Heart right ventricle (tissue), 16 donors: ENCODE measurements at regions not wholly inside any gene's neighbourhood (a gene's known extent, or its start where the extent isn't known, plus 50 kb on each side); places are given as distances from the start of the nearest gene placed in this dataset.

Experiments used
- ATAC-seq, 8 donors: fragments of 200-7000 bp; cut with Tn5 transposase; one replicate each; pipeline ENCODE4 v1.9.1; 2020; ENCODE audit warnings: mild to moderate bottlenecking in 8 of 8, moderate library complexity in 8 of 8, moderate number of reproducible peaks in 1 of 8
- DNase-seq, 2 donors: peaks; one replicate each; pipeline ENCODE4 v3.0.0-alpha.2; 2020
- H3K27ac ChIP-seq, 10 donors: fragments of 200-600 bp; sonication (generic) in 2 of 10; one replicate each; pipeline versions ENCODE4 v1.5.0 to v1.8.0; 2020 to 2022; ENCODE audit warnings: mild to moderate bottlenecking in 3 of 10
- H3K27me3 ChIP-seq, 7 donors: fragments of 200-600 bp; one replicate each; pipeline ENCODE4 v1.8.0; 2021 to 2022; ENCODE audit warnings: mild to moderate bottlenecking in 2 of 7
- H3K36me3 ChIP-seq, 9 donors: fragments of 200-600 bp; sonication (generic) in 1 of 9; one replicate each; pipeline versions ENCODE4 v1.5.0 to v1.8.0; 2020 to 2022; ENCODE audit warnings: mild to moderate bottlenecking in 2 of 9
- H3K4me1 ChIP-seq, 9 donors: fragments of 200-600 bp; sonication (generic) in 1 of 9; one replicate each; pipeline versions ENCODE4 v1.5.0 to v1.8.0; 2020 to 2022; ENCODE audit warnings: mild to moderate bottlenecking in 4 of 9
- H3K4me3 ChIP-seq, 10 donors: fragments of 200-600 bp; sonication (generic) in 2 of 10; one replicate each; pipeline versions ENCODE4 v1.5.0 to v1.8.0; 2020 to 2022; ENCODE audit warnings: mild to moderate bottlenecking in 7 of 10, moderate library complexity in 2 of 10
- H3K9me3 ChIP-seq, 11 donors: fragments of 200-600 bp in 10 of 11; sonication (generic) in 2 of 11; one replicate each; pipeline versions ENCODE4 v1.5.0 to v1.8.0; 2013 to 2022; ENCODE audit warnings: mild to moderate bottlenecking in 2 of 11, control low read depth in 1 of 11, moderate library complexity in 1 of 11
- WGBS, 2 donors: extraction: QIAGEN DNeasy Blood & Tissue Kit; methylation state at CpG; one replicate each; pipeline ENCODE4 v1.1.7; 2013; ENCODE audit warnings: inconsistent platforms in 1 of 2; 5-methylcytosine and 5-hydroxymethylcytosine counted together
- intact Hi-C, 10 donors: fragments of 100-400 bp; cut with DNase I; formaldehyde crosslinking; loops; one replicate each; pipeline versions ENCODE4 v1.11.1 to v1.14.2; 2022
- TF ChIP-seq, protein P1 (sequence below), 9 donors: fragments of 200-600 bp; sonication (generic) in 2 of 9; IDR thresholded peaks; one replicate each; pipeline versions ENCODE4 v1.5.0 to v1.8.0; 2021 to 2022; ENCODE audit warnings: antibody characterized with exemption in 9 of 9, mild to moderate bottlenecking in 5 of 9, moderate library complexity in 1 of 9
- donor health status: Arrhythmogenic right ventricular cardiomyopathy.
- donor health status: ischemic (EF 13 %, LVEDD 7.1; RV severe dilation, severe dysfunction).
- donor health status: healthy with polysubstance abuse.
- donor health status: DM: no; HTN: yes; CAD: no.
- donor health status: DM: no; HTN: no; CAD: no.
- donor health status: ischemic (EF 25% LVEDD 6.9; RV normal size, moderate dysfunction).
- donor health status: ischemic (EF 25% LVEDD 5.7; RV mildly dilated, moderate dysfunction).
- donor health status: healthy.
- donor health status: DM: yes; HTN: yes; CAD: no.
- donor health status: Ischemic cardiomyopathy.
- donor health status: ischemic (EF 35%, LVEDD 5.7; RV mildly dilated, moderate dysfunction).
- donor health status: nonischemic (EF 11% LVEDD 7.7; RV severe dilation, severe dysfunction).
- donor health status: DM: yes; HTN: yes; CAD: no.
- donor health status: PGD.
- donor health status: ischemic (EF 29% LVEDD 5.4; RV normal size, mild dysfunction).
- donor health status: nonischemic (EF 23%, LVEDD 6.1; RV moderate dilation, normal function).

DNA sequence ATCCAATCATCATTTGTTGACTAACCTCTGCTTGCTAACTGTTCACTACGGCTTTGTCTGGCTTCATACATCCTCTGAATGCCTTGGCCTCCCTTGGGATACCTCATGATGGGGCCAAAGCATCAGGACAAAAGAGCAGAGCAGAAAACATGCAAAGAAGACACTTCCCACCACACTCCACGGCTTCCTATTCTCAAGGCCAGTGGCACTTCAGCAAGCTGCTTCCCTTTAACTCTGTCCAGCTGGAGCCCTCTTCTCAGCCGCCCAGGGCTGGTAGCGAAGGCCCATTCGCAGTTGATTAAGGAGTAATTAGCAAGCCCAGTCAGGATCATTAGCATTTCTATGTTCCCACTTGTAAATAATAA, 224.3 kb upstream of the FGGY start:
- Histone ChIP-seq H3K4me3 (no peak overlapping the region), H3K4me1 (peaks cover 0 to 26% (median 10%) of the 10 kb centered on the region in 9 donors), H3K36me3 (no peaks in the 10 kb centered on the region), H3K9me3 (no peaks in the 10 kb centered on the region), H3K27ac (peak overlapping the region in 1 of 10 donors; percentile 71), H3K27me3 (no peaks in the 10 kb centered on the region)
- TF ChIP-seq, protein P1, sequence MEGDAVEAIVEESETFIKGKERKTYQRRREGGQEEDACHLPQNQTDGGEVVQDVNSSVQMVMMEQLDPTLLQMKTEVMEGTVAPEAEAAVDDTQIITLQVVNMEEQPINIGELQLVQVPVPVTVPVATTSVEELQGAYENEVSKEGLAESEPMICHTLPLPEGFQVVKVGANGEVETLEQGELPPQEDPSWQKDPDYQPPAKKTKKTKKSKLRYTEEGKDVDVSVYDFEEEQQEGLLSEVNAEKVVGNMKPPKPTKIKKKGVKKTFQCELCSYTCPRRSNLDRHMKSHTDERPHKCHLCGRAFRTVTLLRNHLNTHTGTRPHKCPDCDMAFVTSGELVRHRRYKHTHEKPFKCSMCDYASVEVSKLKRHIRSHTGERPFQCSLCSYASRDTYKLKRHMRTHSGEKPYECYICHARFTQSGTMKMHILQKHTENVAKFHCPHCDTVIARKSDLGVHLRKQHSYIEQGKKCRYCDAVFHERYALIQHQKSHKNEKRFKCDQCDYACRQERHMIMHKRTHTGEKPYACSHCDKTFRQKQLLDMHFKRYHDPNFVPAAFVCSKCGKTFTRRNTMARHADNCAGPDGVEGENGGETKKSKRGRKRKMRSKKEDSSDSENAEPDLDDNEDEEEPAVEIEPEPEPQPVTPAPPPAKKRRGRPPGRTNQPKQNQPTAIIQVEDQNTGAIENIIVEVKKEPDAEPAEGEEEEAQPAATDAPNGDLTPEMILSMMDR (IDR thresholded peaks at IDR 0.05): peak in 1 of 9 donors; percentile 6
- ATAC-seq: peak in 5 of 8 donors; percentile 24 to 52 (median 43)
- 68 to 77% methylated on average over 5 of the region's 5 CpGs for WGBS, 2 donors
- no peak for DNase-seq
- intact Hi-C loops: loop anchor here in 1 of 10 donors (10.0 kb wide), 2 partner anchors 222 to 288 kb away; partner anchors contain the start of genes FGGY and JUN

DNA sequence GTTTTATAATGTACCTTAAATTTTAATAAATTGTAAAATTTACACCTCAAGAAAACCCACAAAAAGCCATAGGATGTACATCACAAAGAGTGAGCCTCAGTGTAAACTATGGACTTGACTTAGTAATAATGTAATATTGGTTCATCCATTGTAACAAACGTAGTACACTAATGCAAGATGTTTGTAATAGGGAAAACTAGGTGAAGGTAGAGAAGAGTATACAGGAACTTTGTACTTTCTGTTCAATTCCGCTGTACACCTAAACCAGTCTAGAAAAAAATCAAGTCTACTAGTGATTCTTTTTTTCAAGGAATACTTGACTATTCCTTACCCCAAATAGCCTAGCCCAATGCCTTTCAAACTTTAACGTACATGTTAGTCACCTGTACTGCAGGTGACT, 222.3 kb upstream of the FGGY start:
- Histone ChIP-seq H3K27me3 (no peaks in the 10 kb centered on the region), H3K4me1 (peaks cover 0 to 33% (median 10%) of the 10 kb centered on the region in 9 donors), H3K27ac (no peak overlapping the region), H3K36me3 (no peaks in the 10 kb centered on the region), H3K9me3 (no peaks in the 10 kb centered on the region), H3K4me3 (no peak overlapping the region)
- DNase-seq: no peak
- 64 to 94% methylated on average over 3 of the region's 3 CpGs for WGBS, 2 donors
- no peak for ATAC-seq
- TF ChIP-seq, protein P1 (IDR thresholded peaks at IDR 0.05): no peak
- intact Hi-C loops: loop anchor here in 1 of 10 donors (10.0 kb wide), 2 partner anchors 220 to 290 kb away; partner anchors contain the start of genes FGGY and JUN

DNA sequence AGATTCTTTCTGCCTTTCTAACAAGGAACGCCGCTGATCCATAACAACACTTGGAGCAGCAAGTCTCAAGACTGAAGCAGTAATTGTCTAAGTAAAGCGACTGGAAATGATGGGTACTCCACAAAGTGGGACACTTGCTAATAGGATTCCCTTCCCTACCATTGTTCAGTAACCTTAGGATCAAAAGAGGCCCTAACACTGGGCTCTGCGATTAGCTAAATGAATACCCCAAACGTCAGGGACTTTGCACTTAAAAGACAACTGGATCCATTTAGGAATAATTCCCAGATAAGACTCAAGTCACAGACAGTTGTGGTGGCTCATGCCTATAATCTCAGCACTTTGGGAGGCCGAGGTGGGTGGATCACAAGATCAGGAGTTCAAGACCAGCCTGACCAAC, 221.9 kb upstream of the FGGY start:
- 90 to 95% methylated on average over 6 of the region's 6 CpGs for WGBS, 2 donors
- intact Hi-C loops: loop anchor here in 1 of 10 donors (10.0 kb wide), 2 partner anchors 220 to 290 kb away; partner anchors contain the start of genes FGGY and JUN
- no peak overlapping the region for H3K27ac ChIP-seq
- DNase-seq: no peak
- H3K4me3 ChIP-seq: no peak overlapping the region
- H3K36me3 ChIP-seq: no peaks in the 10 kb centered on the region
- H3K9me3 ChIP-seq: no peaks in the 10 kb centered on the region
- TF ChIP-seq, protein P1 (IDR thresholded peaks at IDR 0.05): no peak
- H3K27me3 ChIP-seq: no peaks in the 10 kb centered on the region
- no peak for ATAC-seq
- H3K4me1 ChIP-seq: peaks cover 0 to 37% (median 10%) of the 10 kb centered on the region in 9 donors

DNA sequence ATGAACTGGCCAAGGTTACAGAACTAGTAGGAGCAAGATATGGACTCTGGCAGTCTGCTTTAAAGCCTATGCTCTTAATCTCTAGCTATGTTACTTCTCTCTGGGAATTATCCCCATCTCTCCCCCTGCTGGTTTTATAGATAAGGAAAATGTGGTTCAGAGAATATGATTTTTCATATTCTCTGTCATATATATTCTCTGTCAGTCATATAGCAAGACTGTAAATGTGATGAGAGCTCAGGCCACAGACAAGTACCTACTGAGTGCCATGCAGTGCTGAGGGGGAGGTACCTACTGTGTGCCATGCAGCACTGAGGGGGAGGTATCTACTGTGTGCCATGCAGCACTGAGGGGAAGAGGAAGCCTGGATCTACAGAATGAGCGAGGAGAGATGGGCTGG, 220.3 kb upstream of the FGGY start:
- no peak for DNase-seq
- Histone ChIP-seq H3K36me3 (no peaks in the 10 kb centered on the region), H3K9me3 (no peaks in the 10 kb centered on the region), H3K4me1 (peaks cover 0 to 29% (median 8%) of the 10 kb centered on the region in 9 donors), H3K27me3 (no peaks in the 10 kb centered on the region), H3K27ac (no peak overlapping the region), H3K4me3 (no peak overlapping the region)
- WGBS, 2 donors: 93 to 100% methylated on average over 1 of the region's 1 CpG
- intact Hi-C loops: loop anchor here in 1 of 10 donors (10.0 kb wide), 2 partner anchors 218 to 292 kb away; partner anchors contain the start of genes FGGY and JUN
- TF ChIP-seq, protein P1 (IDR thresholded peaks at IDR 0.05): peak in 6 of 9 donors; percentile 12 to 46 (median 31)
- ATAC-seq: peak in 1 of 8 donors; percentile 33
